HG03108 (cell line): ENCODE measurements at regions not wholly inside any gene's neighbourhood (a gene's known extent, or its start where the extent isn't known, plus 50 kb on each side); places are given as distances from the start of the nearest gene placed in this dataset.
"Not testable (repeated sequence)": the region's sequence is repeated elsewhere in the genome, so short reads cannot be mapped to it uniquely, and the experiment has no call there.

Source experiments
- ATAC-seq: cut with Tn5 transposase; IDR thresholded peaks from one replicate; pipeline ENCODE4 v1.9.1; 2021; ENCODE audit warnings: moderate library complexity; ENCODE audit not compliant: unreplicated experiment

DNA sequence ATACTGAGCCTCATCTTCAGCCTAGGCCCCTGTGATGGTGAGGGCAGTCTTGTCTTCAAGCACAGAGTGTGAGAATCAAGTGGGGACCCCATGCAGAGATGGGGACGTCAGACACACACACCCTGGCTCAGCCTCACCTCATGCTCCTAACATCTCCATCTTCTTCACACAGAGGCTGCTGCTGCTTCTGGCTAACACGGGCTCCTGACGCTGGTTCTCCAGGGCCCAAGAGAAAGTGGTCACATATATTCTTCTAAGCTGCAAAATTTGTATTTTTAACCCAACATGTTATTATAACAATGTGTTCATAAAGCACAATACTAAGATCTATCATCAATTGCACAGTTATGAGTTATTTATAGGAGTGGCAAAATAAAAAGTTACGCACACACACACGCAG, 101.2 kb downstream of the VPREB1 start:
- no peak for ATAC-seq

GRCh38 chr22:22346401-22347107, 102.0 kb downstream of the VPREB1 start:
- no peak for ATAC-seq

DNA sequence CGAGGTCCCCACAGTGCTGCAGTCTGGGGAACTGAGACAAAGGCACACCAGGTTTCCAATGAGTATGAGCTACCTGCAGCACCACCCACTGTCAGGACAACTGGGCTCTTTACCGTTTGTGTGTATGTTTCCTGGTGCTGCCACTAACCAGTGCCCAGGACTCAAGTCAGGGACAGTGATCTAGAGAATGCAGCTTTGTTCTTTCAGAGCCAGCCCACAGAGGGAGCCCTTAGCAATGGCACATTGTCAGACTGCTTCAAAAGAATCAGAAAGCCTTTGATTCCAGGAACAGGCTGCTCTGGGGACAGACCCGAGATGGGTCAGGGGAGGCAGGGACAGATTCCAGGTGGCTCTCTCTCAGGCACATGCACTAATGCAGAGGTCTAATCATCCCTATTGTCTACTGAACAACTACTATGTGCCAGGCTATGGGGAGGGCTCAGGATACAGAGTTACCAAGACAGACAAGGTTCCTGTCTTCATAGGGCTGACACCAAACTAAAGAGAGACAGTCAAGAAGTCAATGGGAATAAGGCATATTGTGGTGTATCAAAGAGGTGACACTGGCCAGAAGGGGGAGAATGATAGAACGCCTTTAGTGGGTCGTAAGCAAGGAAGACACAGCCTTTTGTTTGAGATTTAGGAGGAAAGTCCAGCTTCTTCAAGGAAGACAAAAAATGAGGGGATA, 103.7 kb downstream of the VPREB1 start:
- no peak for ATAC-seq

- no peak for ATAC-seq
Observed at GRCh38 chr22:22348815-22349454, 104.3 kb downstream of the VPREB1 start.

GRCh38 chr22:22349455-22349836, 104.9 kb downstream of the VPREB1 start:
- no peak for ATAC-seq

DNA sequence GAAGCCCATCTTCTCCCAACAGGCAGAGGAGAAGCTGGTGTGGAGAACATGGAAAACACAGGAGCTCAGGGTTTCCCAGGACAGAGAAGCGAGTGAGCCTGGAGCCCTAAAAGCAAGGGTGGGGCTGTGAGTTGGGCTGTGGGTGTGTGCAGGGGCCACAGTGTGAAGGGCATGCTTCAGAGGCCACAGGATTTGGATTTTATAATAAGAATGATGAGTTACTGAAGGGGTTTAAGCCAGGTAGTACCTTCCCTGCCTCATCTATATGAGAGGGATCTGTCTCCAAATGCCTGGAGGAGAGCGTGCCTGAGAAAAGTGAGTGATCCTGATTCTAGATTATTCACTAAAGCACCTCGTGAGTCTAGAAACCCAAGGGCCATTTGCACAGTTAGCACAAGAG, 106.8 kb downstream of the VPREB1 start:
- no peak for ATAC-seq

DNA sequence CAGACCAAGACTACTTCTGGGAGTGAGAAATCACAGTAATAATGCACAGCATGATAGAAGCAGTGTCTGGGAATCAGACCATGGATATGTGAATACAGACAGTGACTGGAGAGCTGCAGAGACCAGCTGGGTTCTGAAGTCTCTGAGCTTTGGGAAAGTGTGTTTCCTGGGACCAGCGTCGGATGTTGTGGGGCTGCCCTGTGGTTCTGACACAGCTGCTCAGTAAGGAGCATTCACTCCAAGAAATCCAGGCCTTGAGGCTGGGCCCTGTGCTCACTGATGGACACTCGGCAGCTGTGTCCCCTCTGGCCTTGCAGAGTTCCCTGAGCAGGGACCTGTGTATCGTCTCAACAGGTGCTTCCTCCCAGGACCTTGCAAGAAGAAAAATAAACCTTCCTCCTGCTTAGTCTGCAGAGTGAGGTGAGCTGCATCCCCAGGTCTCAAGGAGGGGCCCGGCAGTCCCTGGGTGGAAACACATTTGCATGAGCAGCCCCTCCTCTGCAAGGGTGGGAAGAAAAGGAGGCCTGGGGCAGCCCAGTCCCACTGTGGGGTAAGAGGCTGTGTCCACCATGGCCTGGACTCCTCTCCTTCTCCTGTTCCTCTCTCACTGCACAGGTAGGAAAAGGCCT, 107.9 kb downstream of the VPREB1 start:
- ATAC-seq = no peak

GRCh38 chr22:22355096-22355834, 110.7 kb downstream of the VPREB1 start:
- ATAC-seq = no peak

DNA sequence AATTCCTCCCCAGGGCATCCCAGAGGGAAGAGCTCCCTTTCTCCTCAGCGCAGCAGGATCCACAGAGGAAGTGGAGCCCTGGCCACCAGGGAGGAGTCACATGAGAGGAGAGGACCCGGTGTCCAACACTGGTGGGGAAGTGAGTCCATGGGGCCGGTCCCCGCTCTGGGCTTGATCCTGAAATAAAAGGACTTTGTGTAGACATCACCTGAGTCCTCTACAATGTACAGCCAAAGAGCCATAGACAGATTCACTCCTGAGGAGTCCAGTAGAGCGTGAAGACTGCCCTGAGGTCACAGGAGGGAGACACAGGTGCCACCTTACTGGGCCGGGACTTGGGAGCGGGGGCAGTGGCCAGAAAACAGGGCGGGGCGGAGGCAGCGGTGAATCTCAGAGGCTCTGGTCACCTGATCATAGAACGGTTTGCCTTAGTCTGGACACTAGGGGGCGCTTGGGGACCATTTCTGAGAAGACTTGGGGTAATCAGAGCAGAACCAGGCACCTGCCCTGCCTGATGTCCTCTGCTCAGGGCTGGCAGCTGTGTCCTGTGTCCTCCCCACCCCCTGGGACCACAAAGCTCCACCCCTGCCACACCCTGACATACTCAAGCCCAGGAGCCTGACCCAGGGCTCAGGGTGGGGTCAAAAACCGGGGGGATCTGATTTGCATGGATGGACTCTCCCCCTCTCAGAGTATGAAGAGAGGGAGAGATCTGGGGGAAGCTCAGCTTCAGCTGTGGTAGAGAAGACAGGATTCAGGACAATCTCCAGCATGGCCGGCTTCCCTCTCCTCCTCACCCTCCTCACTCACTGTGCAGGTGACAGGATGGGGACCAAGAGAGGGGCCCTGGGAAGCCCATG, 112.7 kb downstream of the VPREB1 start:
- ATAC-seq = peak; percentile 89

- no peak for ATAC-seq
Observed at GRCh38 chr22:22358152-22358551, 113.6 kb downstream of the VPREB1 start.

- ATAC-seq = no peak
Observed at GRCh38 chr22:22358686-22359085, 114.1 kb downstream of the VPREB1 start.

- ATAC-seq = no peak
Observed at GRCh38 chr22:22359465-22359864, 114.9 kb downstream of the VPREB1 start.

DNA sequence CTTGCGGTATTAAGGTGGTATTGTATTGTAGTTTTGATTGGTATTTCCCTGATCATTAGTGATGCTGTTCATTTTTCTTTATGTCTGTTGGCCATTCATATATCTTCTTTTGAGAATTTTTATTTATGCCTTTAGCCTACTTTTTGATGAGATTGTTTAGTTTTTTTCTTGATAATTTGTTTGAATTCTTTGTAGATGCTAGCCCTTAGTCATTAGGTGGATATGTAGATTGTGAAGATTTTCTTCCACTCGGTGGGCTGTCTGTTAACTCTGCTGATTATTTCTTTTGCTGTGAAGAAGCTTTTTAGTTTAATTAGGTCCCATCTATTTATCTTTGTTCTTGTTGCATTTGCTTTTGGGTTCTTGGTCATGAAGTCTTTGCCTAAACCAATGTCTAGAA, 115.4 kb downstream of the VPREB1 start:
- ATAC-seq = no peak

DNA sequence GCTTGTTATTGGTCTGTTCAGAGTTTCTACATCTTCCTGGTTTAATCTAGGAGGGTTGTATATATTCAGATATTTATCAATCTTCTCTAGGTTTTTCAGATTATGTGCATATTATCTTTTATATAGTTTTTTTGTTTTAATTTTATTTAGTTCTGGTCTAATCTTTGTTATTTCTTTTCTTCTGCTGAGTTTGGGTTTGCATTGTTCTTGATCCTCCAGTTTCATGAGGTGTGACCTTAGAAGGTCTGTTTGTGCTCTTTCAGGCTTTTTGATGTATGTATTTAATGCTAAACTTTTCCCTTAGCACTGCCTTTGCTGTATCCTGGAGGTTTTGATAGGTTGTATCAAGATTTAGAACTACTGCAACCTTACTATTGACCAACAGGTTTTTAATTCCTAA, 117.7 kb downstream of the VPREB1 start:
- ATAC-seq = no peak

GRCh38 chr22:22362936-22363335, 118.3 kb downstream of the VPREB1 start:
- ATAC-seq = no peak

DNA sequence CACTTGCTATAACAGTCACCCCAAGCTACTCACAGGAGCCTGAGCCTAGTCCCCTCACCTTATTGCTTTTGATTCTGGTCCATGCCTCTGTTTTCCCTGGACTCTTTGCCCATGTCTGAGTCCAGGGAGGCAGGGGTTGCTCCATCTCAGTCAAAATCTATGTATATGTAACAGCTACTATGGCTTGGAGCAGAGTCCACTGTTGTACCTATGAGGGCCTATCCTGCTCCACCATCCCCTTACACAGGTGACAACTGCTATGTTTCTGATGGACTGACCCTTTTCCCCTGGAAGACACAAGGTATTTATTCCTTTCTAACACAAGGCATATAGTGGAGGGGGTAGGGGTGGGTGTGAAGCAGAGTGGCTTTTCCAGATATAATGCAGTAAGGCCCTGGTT, 119.6 kb downstream of the VPREB1 start:
- no peak for ATAC-seq

DNA sequence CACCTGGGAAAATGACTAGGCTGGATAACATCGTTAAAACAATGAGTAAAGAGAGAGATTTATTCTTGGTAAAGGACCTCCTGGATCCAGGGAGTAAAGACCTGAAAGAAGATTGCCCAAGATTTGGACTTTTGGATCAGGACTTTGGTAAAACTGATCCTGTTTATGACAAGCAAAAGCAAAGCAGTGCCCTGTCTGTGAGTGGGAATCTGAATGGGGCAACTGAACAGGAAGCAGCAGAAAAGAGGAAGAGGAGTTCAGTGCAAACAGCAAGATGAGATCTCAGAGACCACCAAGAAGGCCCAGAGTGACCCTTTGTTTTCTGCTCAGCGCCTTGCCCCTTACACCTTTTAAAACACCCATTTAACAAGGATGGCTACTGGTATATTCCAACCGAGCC, 122.0 kb downstream of the VPREB1 start:
- ATAC-seq = no peak

GRCh38 chr22:22368516-22368915, 123.9 kb downstream of the VPREB1 start:
- no peak for ATAC-seq

GRCh38 chr22:22369219-22369963, 124.8 kb downstream of the VPREB1 start:
- not testable (repeated sequence) for ATAC-seq

DNA sequence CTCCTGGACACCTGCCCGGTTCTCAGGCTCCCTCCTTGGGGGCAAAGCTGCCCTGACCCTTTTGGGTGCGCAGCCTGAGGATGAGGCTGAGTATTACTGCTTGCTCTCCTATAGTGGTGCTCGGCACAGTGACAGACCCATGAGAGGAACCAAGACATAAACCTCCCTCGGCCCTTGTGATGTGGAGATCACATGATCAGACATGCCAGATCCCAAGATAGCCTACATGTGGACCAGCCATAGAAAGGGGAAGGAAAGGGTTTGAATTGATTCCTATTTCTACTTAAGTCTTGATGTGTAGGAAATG, 125.3 kb downstream of the VPREB1 start:
- no peak for ATAC-seq
